WTC11 (cell line): ENCODE measurements at regions not wholly inside any gene's neighbourhood (a gene's known extent, or its start where the extent isn't known, plus 50 kb on each side); places are given as distances from the start of the nearest gene placed in this dataset.

Experiments
- ATF3 ChIP-seq: sonication (generic); formaldehyde crosslinking; conservative IDR thresholded peaks from 2 replicates; pipeline ENCODE4 v1.8.1; 2022; ENCODE audit warnings: mild to moderate bottlenecking, missing genetic modification reagents
- CREB1 ChIP-seq: sonication (generic); formaldehyde crosslinking; IDR thresholded peaks from 2 replicates; pipeline ENCODE4 v1.8.0; 2023; ENCODE audit warnings: mild to moderate bottlenecking, missing genetic modification reagents
- CTCF ChIP-seq: fragments of 200-600 bp; IDR thresholded peaks from 2 replicates; pipeline ENCODE4 v1.8.0; 2022; ENCODE audit warnings: antibody characterized with exemption
- KAT7 ChIP-seq: sonication (generic); formaldehyde crosslinking; IDR thresholded peaks from 2 replicates; pipeline ENCODE4 v1.8.1; 2023; ENCODE audit warnings: missing genetic modification reagents, mild to moderate bottlenecking, borderline replicate concordance
- NR2C2 ChIP-seq: sonication (generic); formaldehyde crosslinking; IDR thresholded peaks from 2 replicates; pipeline ENCODE4 v1.8.0; 2022; ENCODE audit warnings: mild to moderate bottlenecking, missing genetic modification reagents
- SP1 ChIP-seq: sonication (generic); formaldehyde crosslinking; conservative IDR thresholded peaks from 2 replicates; pipeline ENCODE4 v1.8.1; 2022; ENCODE audit warnings: missing genetic modification reagents
- TP53 ChIP-seq: sonication (generic); formaldehyde crosslinking; IDR thresholded peaks from 2 replicates; pipeline ENCODE4 v1.8.1; 2023; ENCODE audit warnings: mild to moderate bottlenecking, missing genetic modification reagents
- USF1 ChIP-seq: sonication (generic); formaldehyde crosslinking; IDR thresholded peaks from 2 replicates; pipeline ENCODE4 v1.8.0; 2022; ENCODE audit warnings: mild to moderate bottlenecking, missing genetic modification reagents
- ZNF423 ChIP-seq: fragments of 250-450 bp; sonication (Bioruptor Pico); IDR thresholded peaks from 2 replicates; pipeline ENCODE4 v2.1.2; 2022; ENCODE audit warnings: mild to moderate bottlenecking, moderate library complexity

- TF ChIP-seq NR2C2 (CRISPR knock-in tag) (no peak), ZNF423 (no peak), CTCF (no peak), ATF3 (CRISPR knock-in tag) (no peak), CREB1 (CRISPR knock-in tag) (no peak), SP1 (CRISPR knock-in tag) (no peak), TP53 (CRISPR knock-in tag) (no peak), KAT7 (no peak), USF1 (CRISPR knock-in tag) (no peak)
Observed at GRCh38 chr7:94338921-94339371, 55.7 kb upstream of the COL1A2 start.
